Sigmoid colon (tissue), 6 donors: ENCODE measurements at regions not wholly inside any gene's neighbourhood (a gene's known extent, or its start where the extent isn't known, plus 50 kb on each side); places are given as distances from the start of the nearest gene placed in this dataset.

Experiments used
- DNase-seq: peaks from one replicate; pipeline ENCODE4 v3.0.0-alpha.2; 2019
- H3K27ac ChIP-seq, 4 donors: fragments of 200-600 bp; sonication (generic); one replicate each; pipeline ENCODE4 v1.5.1; 2016 to 2019; ENCODE audit warnings: mild to moderate bottlenecking in 1 of 4
- H3K27me3 ChIP-seq, 3 donors: fragments of 200-600 bp; sonication (generic); one replicate each; pipeline ENCODE4 v1.5.1; 2019; ENCODE audit warnings: mild to moderate bottlenecking in 1 of 3
- H3K36me3 ChIP-seq, 4 donors: fragments of 200-600 bp; sonication (generic); one replicate each; pipeline ENCODE4 v1.5.1; 2016 to 2019
- H3K4me1 ChIP-seq, 4 donors: fragments of 200-600 bp; sonication (generic); one replicate each; pipeline ENCODE4 v1.5.1; 2017 to 2019
- H3K4me3 ChIP-seq, 4 donors: fragments of 200-600 bp; sonication (generic); one replicate each; pipeline ENCODE4 v1.5.1; 2017 to 2019; ENCODE audit warnings: mild to moderate bottlenecking in 2 of 4, moderate library complexity in 1 of 4
- H3K9me3 ChIP-seq, 4 donors: fragments of 200-600 bp in 3 of 4; sonication (generic) in 3 of 4; one replicate each; pipeline versions ENCODE4 v1.5.1 to v1.6.1; 2013 to 2019
- CTCF ChIP-seq, 4 experiments: fragments of 450-650 bp in 3 of 4; fragments of 200-600 bp in 1 of 4; IDR thresholded peaks; one replicate each; pipeline ENCODE4 v1.5.1; 2016 to 2019; ENCODE audit warnings: antibody characterized with exemption in 4 of 4, mild to moderate bottlenecking in 3 of 4, moderate library complexity in 2 of 4
- EP300 ChIP-seq, 4 donors: sonication (generic); formaldehyde crosslinking; IDR thresholded peaks; one replicate each; pipeline ENCODE4 v1.6.1; 2017; ENCODE audit warnings: antibody characterized with exemption in 4 of 4
- POLR2A ChIP-seq, 2 donors: fragments of 450-650 bp; IDR thresholded peaks; one replicate each; pipeline ENCODE4 v1.6.1; 2016; ENCODE audit warnings: antibody characterized with exemption in 2 of 2, mild to moderate bottlenecking in 2 of 2, moderate library complexity in 2 of 2
- POLR2AphosphoS5 ChIP-seq, 4 donors: sonication (generic); formaldehyde crosslinking; IDR thresholded peaks; one replicate each; pipeline ENCODE4 v1.6.1; 2017; ENCODE audit warnings: antibody characterized with exemption in 4 of 4
- WGBS, 2 donors: extraction: QIAGEN DNeasy Blood & Tissue Kit; methylation state at CpG; one replicate each; pipeline ENCODE4 v1.1.7; 2013; 5-methylcytosine and 5-hydroxymethylcytosine counted together
- intact Hi-C: fragments of 100-400 bp; cut with DNase I; formaldehyde crosslinking; loops from one replicate; pipeline ENCODE4 v1.15.1; 2023
- donor health status: healthy with polysubstance abuse.
- donor health status: healthy.

GRCh38 chr3:72460205-72461174 is 387.8 kb downstream of the SHQ1 start:
- no peak for DNase-seq
- Histone ChIP-seq H3K27ac (no peak overlapping the region), H3K27me3 (no peaks in the 10 kb centered on the region), H3K4me3 (no peak overlapping the region), H3K4me1 (no peaks in the 10 kb centered on the region), H3K9me3 (no peaks in the 10 kb centered on the region), H3K36me3 (no peaks in the 10 kb centered on the region)
- TF ChIP-seq EP300 (IDR thresholded peaks at IDR 0.05) (no peak), POLR2AphosphoS5 (IDR thresholded peaks at IDR 0.05) (no peak), POLR2A (IDR thresholded peaks at IDR 0.05) (no peak), CTCF (IDR thresholded peaks at IDR 0.05) (no peak)
- intact Hi-C loops: no loop called here
- WGBS, 2 donors: 92 to 94% methylated on average over 8 of the region's 8 CpGs

GRCh38 chr3:72459588-72459987 is 388.7 kb downstream of the SHQ1 start:
- TF ChIP-seq EP300 (IDR thresholded peaks at IDR 0.05): no peak
- TF ChIP-seq CTCF (IDR thresholded peaks at IDR 0.05): no peak
- no peak for TF ChIP-seq POLR2AphosphoS5 (IDR thresholded peaks at IDR 0.05)
- TF ChIP-seq POLR2A (IDR thresholded peaks at IDR 0.05): no peak
- intact Hi-C loops: no loop called here
- DNase-seq: no peak
- no peaks in the 10 kb centered on the region for H3K27me3 ChIP-seq
- H3K27ac ChIP-seq: no peak overlapping the region
- no peaks in the 10 kb centered on the region for H3K9me3 ChIP-seq
- H3K4me3 ChIP-seq: no peak overlapping the region
- no peaks in the 10 kb centered on the region for H3K4me1 ChIP-seq
- no peaks in the 10 kb centered on the region for H3K36me3 ChIP-seq

- intact Hi-C loops: no loop called here
- no peak for DNase-seq
- Histone ChIP-seq H3K27me3 (no peaks in the 10 kb centered on the region), H3K4me1 (no peaks in the 10 kb centered on the region), H3K36me3 (no peaks in the 10 kb centered on the region), H3K4me3 (no peak overlapping the region), H3K9me3 (no peaks in the 10 kb centered on the region), H3K27ac (no peak overlapping the region)
- no peak for TF ChIP-seq POLR2AphosphoS5 (IDR thresholded peaks at IDR 0.05)
- TF ChIP-seq EP300 (IDR thresholded peaks at IDR 0.05): no peak
- no peak for TF ChIP-seq CTCF (IDR thresholded peaks at IDR 0.05)
- TF ChIP-seq POLR2A (IDR thresholded peaks at IDR 0.05): no peak
- WGBS, 2 donors: 18 to 67% methylated on average over 4 of the region's 4 CpGs
Observed at GRCh38 chr3:72458375-72458774, 389.9 kb downstream of the SHQ1 start.

GRCh38 chr3:72454441-72454840 is 393.8 kb downstream of the SHQ1 start:
- Histone ChIP-seq H3K9me3 (no peaks in the 10 kb centered on the region), H3K27ac (no peak overlapping the region), H3K27me3 (no peaks in the 10 kb centered on the region), H3K4me1 (no peaks in the 10 kb centered on the region), H3K4me3 (no peak overlapping the region), H3K36me3 (no peaks in the 10 kb centered on the region)
- TF ChIP-seq POLR2A (IDR thresholded peaks at IDR 0.05) (no peak), EP300 (IDR thresholded peaks at IDR 0.05) (no peak), POLR2AphosphoS5 (IDR thresholded peaks at IDR 0.05) (no peak), CTCF (IDR thresholded peaks at IDR 0.05) (no peak)
- intact Hi-C loops: no loop called here
- no peak for DNase-seq
- WGBS, 2 donors: 93 to 95% methylated on average over 3 of the region's 3 CpGs
